ENCODE measurements at regions not wholly inside any gene's neighbourhood (a gene's known extent, or its start where the extent isn't known, plus 50 kb on each side); places are given as distances from the start of the nearest gene placed in this dataset.

DNA sequence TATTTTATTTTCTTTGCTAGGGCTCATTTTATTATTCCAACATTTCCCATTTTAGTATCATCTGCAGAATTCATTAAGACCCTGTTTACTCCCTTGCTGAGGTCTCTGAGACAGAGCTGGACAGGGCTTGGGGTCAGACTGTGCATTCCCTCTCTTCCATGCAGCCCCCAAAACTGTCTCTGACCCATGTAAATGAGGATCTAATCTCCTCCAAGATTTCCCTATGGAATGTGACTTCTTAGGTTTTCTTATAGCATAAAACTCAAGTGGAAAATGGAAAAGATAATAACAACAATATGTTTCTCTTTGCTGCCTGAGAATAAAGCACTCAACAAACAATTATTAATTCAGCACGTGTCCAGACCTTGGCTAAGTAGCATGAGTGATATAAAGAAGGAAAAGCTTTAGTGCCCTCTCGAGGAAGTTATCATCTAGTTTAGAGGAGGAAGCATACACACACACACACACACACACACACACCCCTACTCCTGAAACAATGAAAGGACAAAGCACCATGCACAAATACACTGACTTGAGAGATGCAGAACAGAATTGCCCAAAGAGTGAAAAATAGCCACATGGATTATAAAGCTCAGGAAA is 815.5 kb downstream of the BCKDHB start (continued):
- TF ChIP-seq, protein P1, sequence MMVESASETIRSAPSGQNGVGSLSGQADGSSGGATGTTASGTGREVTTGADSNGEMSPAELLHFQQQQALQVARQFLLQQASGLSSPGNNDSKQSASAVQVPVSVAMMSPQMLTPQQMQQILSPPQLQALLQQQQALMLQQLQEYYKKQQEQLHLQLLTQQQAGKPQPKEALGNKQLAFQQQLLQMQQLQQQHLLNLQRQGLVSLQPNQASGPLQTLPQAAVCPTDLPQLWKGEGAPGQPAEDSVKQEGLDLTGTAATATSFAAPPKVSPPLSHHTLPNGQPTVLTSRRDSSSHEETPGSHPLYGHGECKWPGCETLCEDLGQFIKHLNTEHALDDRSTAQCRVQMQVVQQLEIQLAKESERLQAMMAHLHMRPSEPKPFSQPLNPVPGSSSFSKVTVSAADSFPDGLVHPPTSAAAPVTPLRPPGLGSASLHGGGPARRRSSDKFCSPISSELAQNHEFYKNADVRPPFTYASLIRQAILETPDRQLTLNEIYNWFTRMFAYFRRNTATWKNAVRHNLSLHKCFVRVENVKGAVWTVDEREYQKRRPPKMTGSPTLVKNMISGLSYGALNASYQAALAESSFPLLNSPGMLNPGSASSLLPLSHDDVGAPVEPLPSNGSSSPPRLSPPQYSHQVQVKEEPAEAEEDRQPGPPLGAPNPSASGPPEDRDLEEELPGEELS (CRISPR knock-in tag; IDR thresholded peaks at IDR 0.05) = no peak
- TF ChIP-seq, protein P2, sequence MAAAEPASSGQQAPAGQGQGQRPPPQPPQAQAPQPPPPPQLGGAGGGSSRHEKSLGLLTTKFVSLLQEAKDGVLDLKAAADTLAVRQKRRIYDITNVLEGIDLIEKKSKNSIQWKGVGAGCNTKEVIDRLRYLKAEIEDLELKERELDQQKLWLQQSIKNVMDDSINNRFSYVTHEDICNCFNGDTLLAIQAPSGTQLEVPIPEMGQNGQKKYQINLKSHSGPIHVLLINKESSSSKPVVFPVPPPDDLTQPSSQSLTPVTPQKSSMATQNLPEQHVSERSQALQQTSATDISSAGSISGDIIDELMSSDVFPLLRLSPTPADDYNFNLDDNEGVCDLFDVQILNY (CRISPR knock-in tag; IDR thresholded peaks at IDR 0.05) = no peak
- TF ChIP-seq TEAD1 (CRISPR knock-in tag; IDR thresholded peaks at IDR 0.05) (no peak), FOXJ3 (CRISPR knock-in tag; IDR thresholded peaks at IDR 0.05; ENCODE audit: borderline replicate concordance) (no peak)
- TF ChIP-seq, protein P3, sequence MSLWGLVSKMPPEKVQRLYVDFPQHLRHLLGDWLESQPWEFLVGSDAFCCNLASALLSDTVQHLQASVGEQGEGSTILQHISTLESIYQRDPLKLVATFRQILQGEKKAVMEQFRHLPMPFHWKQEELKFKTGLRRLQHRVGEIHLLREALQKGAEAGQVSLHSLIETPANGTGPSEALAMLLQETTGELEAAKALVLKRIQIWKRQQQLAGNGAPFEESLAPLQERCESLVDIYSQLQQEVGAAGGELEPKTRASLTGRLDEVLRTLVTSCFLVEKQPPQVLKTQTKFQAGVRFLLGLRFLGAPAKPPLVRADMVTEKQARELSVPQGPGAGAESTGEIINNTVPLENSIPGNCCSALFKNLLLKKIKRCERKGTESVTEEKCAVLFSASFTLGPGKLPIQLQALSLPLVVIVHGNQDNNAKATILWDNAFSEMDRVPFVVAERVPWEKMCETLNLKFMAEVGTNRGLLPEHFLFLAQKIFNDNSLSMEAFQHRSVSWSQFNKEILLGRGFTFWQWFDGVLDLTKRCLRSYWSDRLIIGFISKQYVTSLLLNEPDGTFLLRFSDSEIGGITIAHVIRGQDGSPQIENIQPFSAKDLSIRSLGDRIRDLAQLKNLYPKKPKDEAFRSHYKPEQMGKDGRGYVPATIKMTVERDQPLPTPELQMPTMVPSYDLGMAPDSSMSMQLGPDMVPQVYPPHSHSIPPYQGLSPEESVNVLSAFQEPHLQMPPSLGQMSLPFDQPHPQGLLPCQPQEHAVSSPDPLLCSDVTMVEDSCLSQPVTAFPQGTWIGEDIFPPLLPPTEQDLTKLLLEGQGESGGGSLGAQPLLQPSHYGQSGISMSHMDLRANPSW (CRISPR knock-in tag; conservative IDR thresholded peaks at IDR 0.05; ENCODE audit: low read depth) = no peak

DNA sequence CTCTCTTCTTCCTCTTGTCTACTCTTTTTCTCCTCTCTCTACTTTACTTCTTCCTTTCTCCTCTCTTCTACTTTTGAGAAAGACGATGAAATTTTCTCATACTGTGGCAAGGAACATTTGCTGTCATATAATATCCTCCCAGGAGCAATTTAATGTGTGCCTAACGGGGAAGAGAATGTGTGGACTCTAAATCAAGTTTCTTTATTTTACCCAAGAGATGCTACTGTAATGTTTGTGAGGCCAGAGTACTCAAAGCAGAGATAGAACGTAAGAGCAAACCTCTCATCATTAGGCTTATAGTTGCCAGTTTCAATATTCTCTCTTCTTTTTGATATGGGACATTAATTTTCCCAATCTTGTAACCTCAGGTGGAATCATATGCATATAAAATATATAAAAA is 801.4 kb downstream of the BCKDHB start:
- H3K27ac Mint-ChIP-seq = no peak overlapping the region
- TF ChIP-seq ZNF423 (CRISPR knock-in tag; IDR thresholded peaks at IDR 0.05) (no peak), KAT7 (CRISPR knock-in tag; IDR thresholded peaks at IDR 0.05; ENCODE audit: borderline replicate concordance) (no peak), TEAD1 (CRISPR knock-in tag; IDR thresholded peaks at IDR 0.05) (no peak), JAZF1 (CRISPR knock-in tag; IDR thresholded peaks at IDR 0.05) (no peak), SP1 (CRISPR knock-in tag; conservative IDR thresholded peaks at IDR 0.05) (no peak)
- TF ChIP-seq, protein P4, sequence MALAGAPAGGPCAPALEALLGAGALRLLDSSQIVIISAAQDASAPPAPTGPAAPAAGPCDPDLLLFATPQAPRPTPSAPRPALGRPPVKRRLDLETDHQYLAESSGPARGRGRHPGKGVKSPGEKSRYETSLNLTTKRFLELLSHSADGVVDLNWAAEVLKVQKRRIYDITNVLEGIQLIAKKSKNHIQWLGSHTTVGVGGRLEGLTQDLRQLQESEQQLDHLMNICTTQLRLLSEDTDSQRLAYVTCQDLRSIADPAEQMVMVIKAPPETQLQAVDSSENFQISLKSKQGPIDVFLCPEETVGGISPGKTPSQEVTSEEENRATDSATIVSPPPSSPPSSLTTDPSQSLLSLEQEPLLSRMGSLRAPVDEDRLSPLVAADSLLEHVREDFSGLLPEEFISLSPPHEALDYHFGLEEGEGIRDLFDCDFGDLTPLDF (CRISPR knock-in tag; IDR thresholded peaks at IDR 0.05) = no peak
- TF ChIP-seq, protein P5, sequence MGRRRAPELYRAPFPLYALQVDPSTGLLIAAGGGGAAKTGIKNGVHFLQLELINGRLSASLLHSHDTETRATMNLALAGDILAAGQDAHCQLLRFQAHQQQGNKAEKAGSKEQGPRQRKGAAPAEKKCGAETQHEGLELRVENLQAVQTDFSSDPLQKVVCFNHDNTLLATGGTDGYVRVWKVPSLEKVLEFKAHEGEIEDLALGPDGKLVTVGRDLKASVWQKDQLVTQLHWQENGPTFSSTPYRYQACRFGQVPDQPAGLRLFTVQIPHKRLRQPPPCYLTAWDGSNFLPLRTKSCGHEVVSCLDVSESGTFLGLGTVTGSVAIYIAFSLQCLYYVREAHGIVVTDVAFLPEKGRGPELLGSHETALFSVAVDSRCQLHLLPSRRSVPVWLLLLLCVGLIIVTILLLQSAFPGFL (CRISPR knock-in tag; IDR thresholded peaks at IDR 0.05; ENCODE audit: borderline replicate concordance) = no peak
- CTCF ChIA-PET = no interaction called here
- no peaks in the 10 kb centered on the region for H3K27me3 Mint-ChIP-seq (ENCODE audit: low read depth)
- no peak for ATAC-seq
- POLR2A ChIA-PET = no interaction called here
- DNase-seq (ENCODE audit: low spot score) = no peak
- no peaks in the 10 kb centered on the region for H3K4me1 Mint-ChIP-seq
- H3K36me3 Mint-ChIP-seq = no peaks in the 10 kb centered on the region
- H3K9me3 Mint-ChIP-seq = 0 out of 2 replicates have a peak, but pooled peaks cover 4% of the 10 kb centered on the region
- H3K4me3 Mint-ChIP-seq = no peak overlapping the region

DNA sequence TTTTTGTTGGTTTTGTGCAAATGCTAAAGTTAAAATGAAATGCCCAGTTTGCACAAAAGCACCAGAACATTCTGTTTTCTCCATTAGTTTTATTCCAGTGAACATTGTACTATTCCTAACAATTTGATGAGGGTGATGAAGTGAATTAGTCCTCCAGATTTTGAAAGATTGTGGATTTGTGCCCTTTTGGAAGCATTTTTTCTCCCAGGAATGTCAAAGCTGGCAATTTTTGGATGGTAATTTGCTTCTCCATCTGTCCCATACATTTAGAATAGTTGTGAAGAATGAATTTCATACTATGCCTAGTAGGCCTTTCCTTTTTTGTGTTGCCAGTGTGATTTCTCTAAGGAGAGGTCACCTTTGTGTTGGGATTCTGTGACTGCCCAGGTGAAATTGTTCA is 797.2 kb downstream of the BCKDHB start:
- H3K27me3 Mint-ChIP-seq (ENCODE audit: low read depth) = no peaks in the 10 kb centered on the region
- CTCF ChIA-PET = no interaction called here
- no peaks in the 10 kb centered on the region for H3K4me1 Mint-ChIP-seq
- POLR2A ChIA-PET = no interaction called here
- TF ChIP-seq, protein P6, sequence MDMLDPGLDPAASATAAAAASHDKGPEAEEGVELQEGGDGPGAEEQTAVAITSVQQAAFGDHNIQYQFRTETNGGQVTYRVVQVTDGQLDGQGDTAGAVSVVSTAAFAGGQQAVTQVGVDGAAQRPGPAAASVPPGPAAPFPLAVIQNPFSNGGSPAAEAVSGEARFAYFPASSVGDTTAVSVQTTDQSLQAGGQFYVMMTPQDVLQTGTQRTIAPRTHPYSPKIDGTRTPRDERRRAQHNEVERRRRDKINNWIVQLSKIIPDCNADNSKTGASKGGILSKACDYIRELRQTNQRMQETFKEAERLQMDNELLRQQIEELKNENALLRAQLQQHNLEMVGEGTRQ (CRISPR knock-in tag; IDR thresholded peaks at IDR 0.05) = no peak
- TF ChIP-seq SP1 (CRISPR knock-in tag; conservative IDR thresholded peaks at IDR 0.05) (no peak), ESRRA (CRISPR knock-in tag; IDR thresholded peaks at IDR 0.05; ENCODE audit: borderline replicate concordance) (no peak), ZNF317 (CRISPR knock-in tag; IDR thresholded peaks at IDR 0.05; ENCODE audit: borderline replicate concordance, low read depth) (no peak), ZNF416 (CRISPR knock-in tag; IDR thresholded peaks at IDR 0.05) (no peak), ZNF232 (CRISPR knock-in tag; IDR thresholded peaks at IDR 0.05) (no peak), EMX1 (CRISPR knock-in tag; IDR thresholded peaks at IDR 0.05) (no peak)
- TF ChIP-seq, protein P7, sequence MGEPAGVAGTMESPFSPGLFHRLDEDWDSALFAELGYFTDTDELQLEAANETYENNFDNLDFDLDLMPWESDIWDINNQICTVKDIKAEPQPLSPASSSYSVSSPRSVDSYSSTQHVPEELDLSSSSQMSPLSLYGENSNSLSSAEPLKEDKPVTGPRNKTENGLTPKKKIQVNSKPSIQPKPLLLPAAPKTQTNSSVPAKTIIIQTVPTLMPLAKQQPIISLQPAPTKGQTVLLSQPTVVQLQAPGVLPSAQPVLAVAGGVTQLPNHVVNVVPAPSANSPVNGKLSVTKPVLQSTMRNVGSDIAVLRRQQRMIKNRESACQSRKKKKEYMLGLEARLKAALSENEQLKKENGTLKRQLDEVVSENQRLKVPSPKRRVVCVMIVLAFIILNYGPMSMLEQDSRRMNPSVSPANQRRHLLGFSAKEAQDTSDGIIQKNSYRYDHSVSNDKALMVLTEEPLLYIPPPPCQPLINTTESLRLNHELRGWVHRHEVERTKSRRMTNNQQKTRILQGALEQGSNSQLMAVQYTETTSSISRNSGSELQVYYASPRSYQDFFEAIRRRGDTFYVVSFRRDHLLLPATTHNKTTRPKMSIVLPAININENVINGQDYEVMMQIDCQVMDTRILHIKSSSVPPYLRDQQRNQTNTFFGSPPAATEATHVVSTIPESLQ (CRISPR knock-in tag; IDR thresholded peaks at IDR 0.05) = no peak
- TF ChIP-seq, protein P8, sequence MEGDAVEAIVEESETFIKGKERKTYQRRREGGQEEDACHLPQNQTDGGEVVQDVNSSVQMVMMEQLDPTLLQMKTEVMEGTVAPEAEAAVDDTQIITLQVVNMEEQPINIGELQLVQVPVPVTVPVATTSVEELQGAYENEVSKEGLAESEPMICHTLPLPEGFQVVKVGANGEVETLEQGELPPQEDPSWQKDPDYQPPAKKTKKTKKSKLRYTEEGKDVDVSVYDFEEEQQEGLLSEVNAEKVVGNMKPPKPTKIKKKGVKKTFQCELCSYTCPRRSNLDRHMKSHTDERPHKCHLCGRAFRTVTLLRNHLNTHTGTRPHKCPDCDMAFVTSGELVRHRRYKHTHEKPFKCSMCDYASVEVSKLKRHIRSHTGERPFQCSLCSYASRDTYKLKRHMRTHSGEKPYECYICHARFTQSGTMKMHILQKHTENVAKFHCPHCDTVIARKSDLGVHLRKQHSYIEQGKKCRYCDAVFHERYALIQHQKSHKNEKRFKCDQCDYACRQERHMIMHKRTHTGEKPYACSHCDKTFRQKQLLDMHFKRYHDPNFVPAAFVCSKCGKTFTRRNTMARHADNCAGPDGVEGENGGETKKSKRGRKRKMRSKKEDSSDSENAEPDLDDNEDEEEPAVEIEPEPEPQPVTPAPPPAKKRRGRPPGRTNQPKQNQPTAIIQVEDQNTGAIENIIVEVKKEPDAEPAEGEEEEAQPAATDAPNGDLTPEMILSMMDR (IDR thresholded peaks at IDR 0.05) = no peak
- H3K27ac Mint-ChIP-seq = no peak overlapping the region
- no peak overlapping the region for H3K4me3 Mint-ChIP-seq
- peaks cover 15% of the 10 kb centered on the region for H3K9me3 Mint-ChIP-seq
- ATAC-seq = no peak
- no peak for DNase-seq (ENCODE audit: low spot score)
- H3K36me3 Mint-ChIP-seq = peaks cover 9% of the 10 kb centered on the region

All from WTC11 (cell line).